H9 (cell line): ENCODE measurements at regions not wholly inside any gene's neighbourhood (a gene's known extent, or its start where the extent isn't known, plus 50 kb on each side); places are given as distances from the start of the nearest gene placed in this dataset.

Source experiments
- DNase-seq: peaks from one replicate; pipeline ENCODE4 v3.0.0-alpha.2; 2017
- H2AFZ ChIP-seq: one replicate; pipeline ENCODE4 v1.6.1; 2013; ENCODE audit warnings: mild to moderate bottlenecking, low read length, control low read depth, moderate library complexity
- H2AK5ac ChIP-seq: 2 replicates; pipeline ENCODE4 v1.6.1; 2013; ENCODE audit warnings: low read length, control low read depth, mixed read lengths; ENCODE audit not compliant: insufficient read length
- H2BK120ac ChIP-seq: one replicate; pipeline ENCODE4 v1.6.1; 2013; ENCODE audit warnings: low read depth, mild to moderate bottlenecking, low read length, control low read depth, inconsistent platforms; ENCODE audit not compliant: poor library complexity, severe bottlenecking
- H2BK12ac ChIP-seq: 2 replicates; pipeline ENCODE4 v1.6.1; 2013; ENCODE audit warnings: low read length, control low read depth, mixed read lengths, low read depth; ENCODE audit not compliant: insufficient read length
- H2BK15ac ChIP-seq: 2 replicates; pipeline ENCODE4 v1.6.1; 2013; ENCODE audit warnings: low read depth, low read length, control low read depth
- H2BK20ac ChIP-seq: one replicate; pipeline ENCODE4 v1.6.1; 2013; ENCODE audit warnings: low read depth, mild to moderate bottlenecking, low read length, control low read depth, inconsistent platforms; ENCODE audit not compliant: poor library complexity, severe bottlenecking
- H2BK5ac ChIP-seq: 2 replicates; pipeline ENCODE4 v1.6.1; 2013; ENCODE audit warnings: low read length, control low read depth, mixed read lengths; ENCODE audit not compliant: insufficient read length
- H3K14ac ChIP-seq: 2 replicates; pipeline ENCODE4 v1.6.1; 2013; ENCODE audit warnings: low read length, control low read depth; ENCODE audit not compliant: insufficient read depth
- H3K18ac ChIP-seq: 2 replicates; pipeline ENCODE4 v1.6.1; 2013; ENCODE audit warnings: low read depth, mild to moderate bottlenecking, mixed read lengths, low read length, control low read depth; ENCODE audit not compliant: insufficient read length
- H3K23ac ChIP-seq: 2 replicates; pipeline ENCODE4 v1.6.1; 2013; ENCODE audit warnings: low read length, control low read depth, mixed read lengths, low read depth; ENCODE audit not compliant: insufficient read length
- H3K23me2 ChIP-seq: 2 replicates; pipeline ENCODE4 v1.6.1; 2013; ENCODE audit warnings: low read depth, mild to moderate bottlenecking, mixed read lengths, low read length, control low read depth; ENCODE audit not compliant: insufficient read length, poor library complexity, severe bottlenecking
- H3K27ac ChIP-seq: 2 replicates; pipeline ENCODE4 v1.5.1; 2013; ENCODE audit warnings: low read length, control low read depth, mixed read lengths, low read depth; ENCODE audit not compliant: insufficient read length
- H3K27me3 ChIP-seq: 2 replicates; pipeline ENCODE4 v1.6.1; 2013; ENCODE audit warnings: low read length, control low read depth, inconsistent platforms; ENCODE audit not compliant: insufficient read depth
- H3K4ac ChIP-seq: 2 replicates; pipeline ENCODE4 v1.6.1; 2013; ENCODE audit warnings: low read depth, mild to moderate bottlenecking, control low read depth, inconsistent platforms, low read length, moderate library complexity
- H3K4me1 ChIP-seq: 2 replicates; pipeline ENCODE4 v1.6.1; 2013; ENCODE audit warnings: low read length, control low read depth, inconsistent platforms; ENCODE audit not compliant: insufficient read depth
- H3K4me2 ChIP-seq: 2 replicates; pipeline ENCODE4 v1.6.1; 2013; ENCODE audit warnings: low read length, control low read depth, mixed read lengths; ENCODE audit not compliant: insufficient read length, insufficient read depth
- H3K56ac ChIP-seq: 2 replicates; pipeline ENCODE4 v1.6.1; 2013; ENCODE audit warnings: low read depth, mild to moderate bottlenecking, mixed read lengths, low read length, control low read depth; ENCODE audit not compliant: insufficient read length
- H3K79me1 ChIP-seq: 2 replicates; pipeline ENCODE4 v1.6.1; 2013; ENCODE audit warnings: low read depth, mild to moderate bottlenecking, moderate library complexity, low read length, control low read depth, inconsistent platforms; ENCODE audit not compliant: insufficient read depth, poor library complexity, severe bottlenecking
- H3K79me2 ChIP-seq: 2 replicates; pipeline ENCODE4 v1.6.1; 2013; ENCODE audit warnings: low read length, control low read depth, inconsistent platforms; ENCODE audit not compliant: insufficient read depth
- H3K9ac ChIP-seq: 2 replicates; pipeline ENCODE4 v1.6.1; 2013; ENCODE audit warnings: low read length, control low read depth, mixed read lengths; ENCODE audit not compliant: insufficient read length; ENCODE audit errors: extremely low read depth
- H3K9me3 ChIP-seq: one replicate; pipeline ENCODE4 v1.6.1; 2013; ENCODE audit warnings: low read depth, low read length, inconsistent platforms; ENCODE audit not compliant: control insufficient read depth
- H3T11ph ChIP-seq: one replicate; pipeline ENCODE4 v1.6.1; 2013; ENCODE audit warnings: mild to moderate bottlenecking, low read length, control low read depth, inconsistent platforms
- H4K20me1 ChIP-seq: one replicate; pipeline ENCODE4 v1.6.1; 2013; ENCODE audit not compliant: control insufficient read depth, insufficient read length, insufficient read depth
- H4K5ac ChIP-seq: 2 replicates; pipeline ENCODE4 v1.6.1; 2013; ENCODE audit warnings: low read depth, mild to moderate bottlenecking, mixed read lengths, low read length, control low read depth; ENCODE audit not compliant: insufficient read length
- H4K8ac ChIP-seq: replicated peaks from 2 replicates; pipeline ENCODE4 v1.6.1; 2013; ENCODE audit warnings: low read length, control low read depth, mixed read lengths, low read depth; ENCODE audit not compliant: insufficient read length
- H4K91ac ChIP-seq: 2 replicates; pipeline ENCODE4 v1.6.1; 2013; ENCODE audit warnings: low read depth, mild to moderate bottlenecking, moderate library complexity, mixed read lengths, low read length, control low read depth; ENCODE audit not compliant: insufficient read length
- H3K27ac Mint-ChIP-seq, 3 experiments: 2 replicates in 2 of 3; 3 replicates in 1 of 3; pipeline ENCODE4 v1.8.0; 2020 to 2021; ENCODE audit warnings: mixed read lengths in 3 of 3, mild to moderate bottlenecking in 1 of 3, moderate library complexity in 1 of 3
- H3K27me3 Mint-ChIP-seq: 2 replicates; pipeline ENCODE4 v1.8.0; 2021; ENCODE audit warnings: low read depth, mild to moderate bottlenecking, moderate library complexity, mixed read lengths
- H3K36me3 Mint-ChIP-seq, 3 experiments: 2 replicates in 2 of 3; 3 replicates in 1 of 3; pipeline ENCODE4 v1.8.0; 2020 to 2021; ENCODE audit warnings: low read depth in 3 of 3, mixed read lengths in 3 of 3; ENCODE audit not compliant: insufficient read depth in 1 of 3
- H3K4me1 Mint-ChIP-seq, 2 experiments: 2 replicates each; pipeline ENCODE4 v1.8.0; 2020; ENCODE audit warnings: mixed read lengths in 2 of 2
- H3K4me3 Mint-ChIP-seq, 2 experiments: 2 replicates in 1 of 2; 3 replicates in 1 of 2; pipeline ENCODE4 v1.8.0; 2020 to 2021; ENCODE audit warnings: mild to moderate bottlenecking in 2 of 2, mixed read lengths in 2 of 2, moderate library complexity in 1 of 2
- H3K9me3 Mint-ChIP-seq, 2 experiments: 2 replicates in 1 of 2; 3 replicates in 1 of 2; pipeline ENCODE4 v1.8.0; 2020; ENCODE audit warnings: mild to moderate bottlenecking in 2 of 2, mixed read lengths in 2 of 2, moderate library complexity in 1 of 2
- WGBS: extraction: QIAGEN DNeasy Blood & Tissue Kit; methylation state at CpG from one replicate; pipeline ENCODE4 v1.1.7; 2013; ENCODE audit warnings: missing lambda C conversion rate, low lambda C conversion rate, mixed read lengths; ENCODE audit not compliant: insufficient read length; ENCODE audit errors: extremely low coverage; 5-methylcytosine and 5-hydroxymethylcytosine counted together
- TF ChIP-seq, protein P1 (sequence below): fragments of 200-600 bp; sonication (generic); conservative IDR thresholded peaks from 3 replicates; pipeline ENCODE4 v1.8.0; 2021; ENCODE audit warnings: antibody characterized with exemption, mild to moderate bottlenecking

DNA sequence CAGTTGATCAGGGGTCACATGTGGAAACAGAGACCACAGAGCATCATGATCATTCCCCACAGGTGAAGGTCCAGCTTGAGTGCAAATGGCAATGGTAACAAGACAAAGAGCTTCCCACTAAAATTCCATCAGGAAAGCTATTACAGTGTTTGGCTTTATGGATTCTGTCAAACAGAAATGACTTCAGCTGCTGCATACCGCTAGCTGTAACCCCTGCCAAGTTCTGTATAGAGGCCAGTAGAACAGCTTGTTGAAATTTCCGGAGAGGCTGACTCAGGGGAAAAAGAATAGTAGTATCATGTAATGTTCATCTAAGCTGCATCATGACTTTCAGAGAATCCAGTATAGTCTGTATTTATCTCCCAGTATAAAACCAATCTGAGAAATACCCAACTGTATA is 1704.7 kb downstream of the SLITRK5 start:
- no peaks in the 10 kb centered on the region for H3K4me1 ChIP-seq
- no peak overlapping the region for H2BK15ac ChIP-seq
- no peak overlapping the region for H3K9ac ChIP-seq
- Mint-ChIP-seq H3K4me1 (peaks cover 5 to 7% of the 10 kb centered on the region in 2 experiments; a peak in 3 of 4 replicates), H3K4me3 (no peak overlapping the region), H3K27ac (no peak overlapping the region), H3K27me3 (no peaks in the 10 kb centered on the region), H3K36me3 (peaks cover 0 to 9% (median 3%) of the 10 kb centered on the region in 3 experiments; a peak in 4 of 7 replicates), H3K9me3 (peaks cover 0 to 2% of the 10 kb centered on the region in 2 experiments; a peak in 3 of 5 replicates)
- no peaks in the 10 kb centered on the region for H3K27me3 ChIP-seq
- H4K5ac ChIP-seq = no peak overlapping the region
- TF ChIP-seq, protein P1, sequence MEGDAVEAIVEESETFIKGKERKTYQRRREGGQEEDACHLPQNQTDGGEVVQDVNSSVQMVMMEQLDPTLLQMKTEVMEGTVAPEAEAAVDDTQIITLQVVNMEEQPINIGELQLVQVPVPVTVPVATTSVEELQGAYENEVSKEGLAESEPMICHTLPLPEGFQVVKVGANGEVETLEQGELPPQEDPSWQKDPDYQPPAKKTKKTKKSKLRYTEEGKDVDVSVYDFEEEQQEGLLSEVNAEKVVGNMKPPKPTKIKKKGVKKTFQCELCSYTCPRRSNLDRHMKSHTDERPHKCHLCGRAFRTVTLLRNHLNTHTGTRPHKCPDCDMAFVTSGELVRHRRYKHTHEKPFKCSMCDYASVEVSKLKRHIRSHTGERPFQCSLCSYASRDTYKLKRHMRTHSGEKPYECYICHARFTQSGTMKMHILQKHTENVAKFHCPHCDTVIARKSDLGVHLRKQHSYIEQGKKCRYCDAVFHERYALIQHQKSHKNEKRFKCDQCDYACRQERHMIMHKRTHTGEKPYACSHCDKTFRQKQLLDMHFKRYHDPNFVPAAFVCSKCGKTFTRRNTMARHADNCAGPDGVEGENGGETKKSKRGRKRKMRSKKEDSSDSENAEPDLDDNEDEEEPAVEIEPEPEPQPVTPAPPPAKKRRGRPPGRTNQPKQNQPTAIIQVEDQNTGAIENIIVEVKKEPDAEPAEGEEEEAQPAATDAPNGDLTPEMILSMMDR = no peak
- no peak overlapping the region for H2AFZ ChIP-seq
- whole genome bisulfite sequencing = no CpG with 5 or more reads among the region's 2 CpGs
- no peak overlapping the region for H3K4me2 ChIP-seq
- no peak overlapping the region for H3K27ac ChIP-seq
- no peak overlapping the region for H2BK20ac ChIP-seq
- no peak overlapping the region for H3K14ac ChIP-seq
- H3K9me3 ChIP-seq = no peaks in the 10 kb centered on the region
- no peak overlapping the region for H3K18ac ChIP-seq
- H3T11ph ChIP-seq = no peak overlapping the region
- no peak overlapping the region for H2AK5ac ChIP-seq
- no peaks in the 10 kb centered on the region for H3K79me1 ChIP-seq
- H3K23ac ChIP-seq = no peak overlapping the region
- H2BK12ac ChIP-seq = no peak overlapping the region
- H3K4ac ChIP-seq = no peak overlapping the region
- no peak overlapping the region for H2BK120ac ChIP-seq
- H3K56ac ChIP-seq = no peak overlapping the region
- no peak overlapping the region for H4K8ac ChIP-seq
- no peaks in the 10 kb centered on the region for H4K20me1 ChIP-seq
- no peak overlapping the region for H2BK5ac ChIP-seq
- no peaks in the 10 kb centered on the region for H3K79me2 ChIP-seq
- DNase-seq = no peak
- H4K91ac ChIP-seq = no peak overlapping the region
- no peaks in the 10 kb centered on the region for H3K23me2 ChIP-seq
